ENCODE measurements at regions not wholly inside any gene's neighbourhood (a gene's known extent, or its start where the extent isn't known, plus 50 kb on each side); places are given as distances from the start of the nearest gene placed in this dataset.

- no peak for DNase-seq
Observed at GRCh38 chr12:98446682-98447081, 68.7 kb upstream of the TMPO start.

- DNase-seq, result no peak
Observed at GRCh38 chr12:98449584-98449983, 65.8 kb upstream of the TMPO start.

- no peak for DNase-seq
Observed at GRCh38 chr12:98453070-98453469, 62.3 kb upstream of the TMPO start.

- DNase-seq, result no peak
Observed at GRCh38 chr12:98453492-98453891, 61.9 kb upstream of the TMPO start.

- DNase-seq, result no peak
Observed at GRCh38 chr12:98456041-98456440, 59.3 kb upstream of the TMPO start.

GRCh38 chr12:98456576-98457573 lies 58.5 kb upstream of the TMPO start:
- no peak for DNase-seq

- no peak for DNase-seq
Observed at GRCh38 chr12:98464190-98464589, 51.2 kb upstream of the TMPO start.

- no peak for DNase-seq
Observed at GRCh38 chr12:98465505-98465904, 49.9 kb upstream of the TMPO start.
